ENCODE measurements at regions not wholly inside any gene's neighbourhood (a gene's known extent, or its start where the extent isn't known, plus 50 kb on each side); places are given as distances from the start of the nearest gene placed in this dataset.
"Not testable (repeated sequence)": the region's sequence is repeated elsewhere in the genome, so short reads cannot be mapped to it uniquely, and the experiment has no call there.

- TF ChIP-seq CTCF (conservative IDR thresholded peaks at IDR 0.05; ENCODE audit: low read depth in 2 of 2); POLR2AphosphoS5 (IDR thresholded peaks at IDR 0.05; ENCODE audit: low read depth); REST (IDR thresholded peaks at IDR 0.05; ENCODE audit: unreplicated experiment); EZH2phosphoT487 (IDR thresholded peaks at IDR 0.05; ENCODE audit: unreplicated experiment); JUNB (IDR thresholded peaks at IDR 0.05; ENCODE audit: unreplicated experiment); EZH2 (IDR thresholded peaks at IDR 0.05; ENCODE audit: low read depth, unreplicated experiment); ZNF114 (CRISPR knock-in tag; IDR thresholded peaks at IDR 0.05): not testable (repeated sequence)
These were observed 60.8 kb upstream of the JARID2 start for GRCh38 chr6:15185111-15185510.
